OCI-LY7 (cell line): ENCODE measurements at regions not wholly inside any gene's neighbourhood (a gene's known extent, or its start where the extent isn't known, plus 50 kb on each side); places are given as distances from the start of the nearest gene placed in this dataset.
"Not testable (repeated sequence)": the region's sequence is repeated elsewhere in the genome, so short reads cannot be mapped to it uniquely, and the experiment has no call there.

ENCODE experiments used
- BruUV-seq: library from RNA; stranded (reverse); fragments of 400-500 nt; replicated peaks from 2 replicates; lab custom pipeline; 2021; lab: Mats Ljungman, UMichigan
- CTCF ChIA-PET: fragments of 300-600 bp; sonication (Branson Sonifier 250); formaldehyde crosslinking; loops from one replicate; lab custom pipeline; 2022; ENCODE audit warnings: antibody characterized with exemption; ENCODE audit not compliant: unreplicated experiment; lab: Charles Lee
- POLR2A ChIA-PET: fragments of 300-600 bp; sonication (Branson Sonifier 250); formaldehyde crosslinking; loops from one replicate; lab custom pipeline; 2022; ENCODE audit warnings: antibody characterized with exemption; lab: Charles Lee
- DNase-seq: peaks from one replicate; pipeline ENCODE4 v3.0.0-alpha.2; 2015; ENCODE audit warnings: low spot score
- H2AFZ ChIP-seq: fragments of 200-600 bp; sonication (generic), shearing (Covaris generic); 2 replicates; pipeline ENCODE4 v1.6.1; 2014; ENCODE audit warnings: mild to moderate bottlenecking, antibody characterized with exemption, low read length, moderate library complexity
- H3K27ac ChIP-seq: fragments of 200-600 bp; sonication (generic); 2 replicates; pipeline ENCODE4 v1.5.1; 2014; ENCODE audit warnings: mixed run types, low read depth, mild to moderate bottlenecking, moderate library complexity, low read length, inconsistent platforms; ENCODE audit not compliant: poor library complexity, severe bottlenecking
- H3K36me3 ChIP-seq: fragments of 200-600 bp; sonication (generic); 2 replicates; pipeline ENCODE4 v1.6.1; 2014; ENCODE audit warnings: mild to moderate bottlenecking, antibody characterized with exemption, low read length, moderate library complexity, mixed read lengths; ENCODE audit not compliant: insufficient read depth
- H3K4me1 ChIP-seq: fragments of 200-600 bp; sonication (generic); 2 replicates; pipeline ENCODE4 v1.5.1; 2014; ENCODE audit warnings: mild to moderate bottlenecking, low read length; ENCODE audit not compliant: insufficient read depth, poor library complexity, severe bottlenecking
- H3K4me2 ChIP-seq: fragments of 200-600 bp; sonication (generic); 2 replicates; pipeline ENCODE4 v1.6.1; 2014; ENCODE audit warnings: mild to moderate bottlenecking, low read length
- H3K4me3 ChIP-seq: fragments of 200-600 bp; sonication (generic); 2 replicates; pipeline ENCODE4 v1.5.1; 2014; ENCODE audit warnings: mild to moderate bottlenecking, low read depth, low read length; ENCODE audit not compliant: poor library complexity, severe bottlenecking
- H3K79me2 ChIP-seq: fragments of 200-600 bp; sonication (generic); 2 replicates; pipeline ENCODE4 v1.6.1; 2016; ENCODE audit warnings: low read depth, mild to moderate bottlenecking, low read length, moderate library complexity, mixed read lengths; ENCODE audit not compliant: insufficient read depth
- H3K9me2 ChIP-seq: fragments of 200-600 bp; sonication (generic); 2 replicates; pipeline ENCODE4 v1.6.1; 2016; ENCODE audit warnings: mild to moderate bottlenecking, low read length, mixed read lengths; ENCODE audit not compliant: insufficient read depth
- H3K9me3 ChIP-seq: fragments of 200-600 bp; sonication (generic); 2 replicates; pipeline ENCODE4 v1.6.1; 2014; ENCODE audit warnings: mild to moderate bottlenecking, mixed run types, low read length, mixed read lengths
- H4K20me1 ChIP-seq: fragments of 200-600 bp; sonication (generic); 2 replicates; pipeline ENCODE4 v1.6.1; 2014; ENCODE audit warnings: mild to moderate bottlenecking, antibody characterized with exemption, low read length, moderate library complexity, mixed read lengths; ENCODE audit not compliant: insufficient read depth
- CTCF ChIP-seq: fragments of 200-600 bp; sonication (generic); conservative IDR thresholded peaks from 2 replicates; pipeline ENCODE4 v1.5.1; 2014; ENCODE audit warnings: mild to moderate bottlenecking, antibody characterized with exemption, low read length, moderate library complexity, mixed read lengths
- EZH2phosphoT487 ChIP-seq: fragments of 200-600 bp; sonication (generic); IDR thresholded peaks from 2 replicates; pipeline ENCODE4 v1.6.1; 2018; ENCODE audit warnings: low read depth, borderline replicate concordance, mild to moderate bottlenecking, mixed run types, antibody characterized with exemption, low read length, moderate library complexity, mixed read lengths
- intact Hi-C: fragments of 100-400 bp; cut with micrococcal nuclease; formaldehyde crosslinking; loops from one replicate; pipeline ENCODE4 v1.10.0; 2022; ENCODE audit not compliant: unreplicated experiment

GRCh38 chr15:77863491-77864105 lies 213.9 kb downstream of the TBC1D2B start:
- H3K9me2 ChIP-seq, result no peaks in the 10 kb centered on the region
- no peaks in the 10 kb centered on the region for H3K9me3 ChIP-seq
- no peak overlapping the region for H3K4me2 ChIP-seq
- no peak overlapping the region for H2AFZ ChIP-seq
- no peak overlapping the region for H3K27ac ChIP-seq
- no TSS peak for BruUV-seq
- H3K79me2 ChIP-seq, result no peaks in the 10 kb centered on the region
- H3K4me1 ChIP-seq, result no peaks in the 10 kb centered on the region
- ChIA-PET CTCF (no interaction called here), POLR2A (no interaction called here)
- no peaks in the 10 kb centered on the region for H3K36me3 ChIP-seq
- no peaks in the 10 kb centered on the region for H4K20me1 ChIP-seq
- no peak for TF ChIP-seq CTCF
- no peak for TF ChIP-seq EZH2phosphoT487
- DNase-seq, result no peak
- intact Hi-C loops, result no loop called here
- H3K4me3 ChIP-seq, result no peak overlapping the region

GRCh38 chr15:77862651-77863104 lies 214.8 kb downstream of the TBC1D2B start:
- no peaks in the 10 kb centered on the region for H3K9me2 ChIP-seq
- no peak overlapping the region for H3K4me2 ChIP-seq
- H3K36me3 ChIP-seq, result no peaks in the 10 kb centered on the region
- no TSS peak for BruUV-seq
- intact Hi-C loops, result no loop called here
- H3K9me3 ChIP-seq, result no peaks in the 10 kb centered on the region
- ChIA-PET POLR2A (no interaction called here), CTCF (no interaction called here)
- no peak overlapping the region for H2AFZ ChIP-seq
- no peaks in the 10 kb centered on the region for H3K4me1 ChIP-seq
- TF ChIP-seq CTCF (no peak), EZH2phosphoT487 (no peak)
- H4K20me1 ChIP-seq, result no peaks in the 10 kb centered on the region
- DNase-seq, result no peak
- H3K79me2 ChIP-seq, result no peaks in the 10 kb centered on the region
- no peak overlapping the region for H3K4me3 ChIP-seq
- no peak overlapping the region for H3K27ac ChIP-seq

DNA sequence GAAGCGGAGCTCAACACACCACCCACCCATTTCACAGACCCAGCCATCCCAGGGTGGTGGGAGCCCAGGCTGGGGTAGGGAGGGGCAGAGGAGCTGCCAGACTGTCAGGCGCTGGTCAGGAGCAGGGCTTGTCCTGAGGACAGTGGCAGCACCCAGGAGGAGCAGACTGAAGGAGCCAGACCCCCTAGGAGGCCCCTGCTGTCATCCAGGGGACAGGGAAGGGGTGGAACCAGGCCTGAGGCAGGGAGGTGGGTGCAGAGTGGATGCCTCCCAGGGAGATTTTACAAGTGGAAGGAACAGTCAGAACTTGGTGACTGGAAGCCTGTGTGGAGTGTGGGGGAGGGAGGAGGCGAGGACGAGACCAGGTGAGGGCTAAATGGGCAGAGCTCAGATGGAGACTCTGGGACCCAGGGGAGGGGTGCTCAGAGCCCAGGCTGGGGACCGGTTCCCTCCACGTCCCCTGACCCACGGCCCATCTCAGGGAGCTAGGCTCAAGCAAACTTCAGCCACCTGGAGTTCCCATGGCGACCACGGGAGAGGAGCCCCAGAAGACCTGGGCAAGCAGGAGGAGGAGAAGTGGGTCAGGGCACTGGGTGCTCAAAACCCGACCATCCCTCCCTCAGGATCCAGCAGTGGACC lies 215.4 kb downstream of the TBC1D2B start:
- H3K9me3 ChIP-seq, H3K27ac ChIP-seq, H3K9me2 ChIP-seq, BruUV-seq, intact Hi-C loops, H4K20me1 ChIP-seq, H3K4me2 ChIP-seq, DNase-seq, H3K4me1 ChIP-seq, CTCF ChIA-PET, POLR2A ChIA-PET, H3K4me3 ChIP-seq, H3K79me2 ChIP-seq, H3K36me3 ChIP-seq, H2AFZ ChIP-seq: not testable (repeated sequence)
